Glomerular visceral epithelial cell (primary cell): ENCODE measurements at regions not wholly inside any gene's neighbourhood (a gene's known extent, or its start where the extent isn't known, plus 50 kb on each side); places are given as distances from the start of the nearest gene placed in this dataset.
A peak's percentile ranks its signal among the peaks of the same experiment; 100 is the strongest.
"Not testable (repeated sequence)": the region's sequence is repeated elsewhere in the genome, so short reads cannot be mapped to it uniquely, and the experiment has no call there.

ENCODE experiments used
- DNase-seq: peaks from one replicate; pipeline ENCODE4 v3.0.0-alpha.2; 2016; ENCODE audit errors: extremely low spot score

GRCh38 chr5:105931881-105932421, 1738.8 kb downstream of the EFNA5 start:
- DNase-seq: no peak

- DNase-seq: no peak
These were observed 1740.9 kb downstream of the EFNA5 start for GRCh38 chr5:105929858-105930257.

DNA sequence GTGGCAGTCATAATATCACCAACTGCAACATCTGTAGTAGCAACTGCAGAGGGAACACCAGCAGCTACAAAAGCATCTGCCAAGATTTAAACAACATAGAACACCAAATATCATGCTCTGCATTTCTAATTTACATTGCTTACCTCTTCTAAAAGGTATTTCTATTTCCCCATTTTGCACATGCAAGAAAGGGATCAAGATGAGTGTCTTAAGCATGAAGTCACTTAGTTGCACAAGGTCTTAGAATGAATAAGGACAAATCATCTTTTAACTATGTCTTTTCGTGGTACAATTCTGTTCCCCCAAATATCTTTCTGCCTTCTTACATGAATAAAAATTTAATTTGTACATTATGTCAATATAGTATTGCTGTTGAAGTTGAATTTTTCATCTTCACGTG, 1746.4 kb downstream of the EFNA5 start:
- peak; percentile 5 for DNase-seq

DNA sequence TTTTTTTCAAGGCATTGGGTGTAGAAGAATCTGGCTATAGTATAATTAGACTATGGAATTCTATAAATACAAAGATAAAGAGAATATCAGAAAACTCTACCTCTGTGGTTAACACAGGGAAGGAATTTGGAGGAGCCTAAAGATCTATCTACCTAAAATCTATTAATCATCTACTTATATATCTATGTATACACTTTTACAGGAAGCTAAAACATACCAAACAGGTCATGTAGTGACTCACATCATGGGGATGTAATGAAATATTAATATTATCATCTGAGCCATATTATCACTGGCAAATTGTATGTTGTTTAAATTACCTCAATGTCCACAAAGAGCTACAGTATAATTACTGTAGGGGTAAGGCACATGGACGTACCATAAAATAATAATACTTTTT, 1748.2 kb downstream of the EFNA5 start:
- DNase-seq: no peak

DNA sequence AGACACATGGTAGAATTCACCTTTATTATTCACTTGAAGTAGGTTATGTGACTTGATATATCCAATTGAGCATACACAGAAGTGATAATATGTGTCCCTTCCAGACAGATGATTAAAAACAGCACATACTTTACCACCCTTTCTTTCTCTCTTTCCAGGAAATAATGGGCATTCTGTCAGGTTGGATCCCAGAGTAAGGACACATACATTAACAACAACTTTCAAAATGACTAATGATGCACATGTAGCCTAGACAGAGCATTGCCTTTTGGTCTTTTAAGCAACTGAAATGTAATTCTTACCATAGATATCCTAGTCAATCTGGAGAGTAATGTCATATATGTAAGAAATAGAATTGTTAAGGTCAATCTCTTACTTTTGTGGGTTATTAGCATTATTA, 1748.7 kb downstream of the EFNA5 start:
- no peak for DNase-seq

GRCh38 chr5:105917189-105917588, 1753.5 kb downstream of the EFNA5 start:
- no peak for DNase-seq

GRCh38 chr5:105907016-105907415, 1763.7 kb downstream of the EFNA5 start:
- DNase-seq: no peak

GRCh38 chr5:105905392-105905791, 1765.3 kb downstream of the EFNA5 start:
- DNase-seq: no peak

GRCh38 chr5:105903069-105903468, 1767.7 kb downstream of the EFNA5 start:
- no peak for DNase-seq

DNA sequence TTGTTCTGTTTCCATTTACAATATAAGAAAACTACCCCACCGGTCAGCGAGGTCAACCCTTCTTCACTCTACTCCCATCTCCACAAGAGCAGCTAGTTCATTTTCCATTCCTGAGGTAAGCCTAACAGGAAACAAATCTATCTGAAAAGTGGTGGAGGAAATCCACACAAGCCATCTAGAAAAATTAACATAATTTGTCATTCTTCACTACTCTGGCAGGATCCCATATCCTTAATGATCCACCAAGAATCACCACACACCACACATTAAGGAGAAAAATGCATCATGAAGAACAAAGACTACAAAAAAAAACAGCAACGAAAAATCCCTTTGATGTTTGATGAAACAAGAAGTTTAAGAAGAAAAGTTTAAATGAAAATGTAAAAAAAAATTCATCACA, 1771.0 kb downstream of the EFNA5 start:
- no peak for DNase-seq

GRCh38 chr5:105898183-105898582, 1772.6 kb downstream of the EFNA5 start:
- DNase-seq: no peak

DNA sequence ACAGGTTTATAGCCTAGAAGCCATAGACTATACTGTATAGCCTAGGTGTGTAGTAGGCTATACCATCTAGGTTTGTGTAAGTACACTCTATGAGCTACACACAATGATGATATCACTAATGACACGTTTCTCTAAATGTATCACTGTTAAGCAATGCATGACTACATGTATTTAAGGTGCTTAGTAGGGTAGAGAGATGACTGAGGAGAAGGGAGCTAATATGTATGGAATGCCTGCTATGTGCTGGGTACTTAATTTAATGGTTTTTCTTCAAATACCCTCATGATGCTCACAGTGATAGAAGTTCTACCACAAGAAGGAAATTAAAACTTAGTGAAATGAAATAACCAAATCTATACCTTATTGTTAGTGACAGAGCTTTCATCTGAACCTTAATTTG, 1785.5 kb downstream of the EFNA5 start:
- peak; percentile 22 for DNase-seq

DNA sequence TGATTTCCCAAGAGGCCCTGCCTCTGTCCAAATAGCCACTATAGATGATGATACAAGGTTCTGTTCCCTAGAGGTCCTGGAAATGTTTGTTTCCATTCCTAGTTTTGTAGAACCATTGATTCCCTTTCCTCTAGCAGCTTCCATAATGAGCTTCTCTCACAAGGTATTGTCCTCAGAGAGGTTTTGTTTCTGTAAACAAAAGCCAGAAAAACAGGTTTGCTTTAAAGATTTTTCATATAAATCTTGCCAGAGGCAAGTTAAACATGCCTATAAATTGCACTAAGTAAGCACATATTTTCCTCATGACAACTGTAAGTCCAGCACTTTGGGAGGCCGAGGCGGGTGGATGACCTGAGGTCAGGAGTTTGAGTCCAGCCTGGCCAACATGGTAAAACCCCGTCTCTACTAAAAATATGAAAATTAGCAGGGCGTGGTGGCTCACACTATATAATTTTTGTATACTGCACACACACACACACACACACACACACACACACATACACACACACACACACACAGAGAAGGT, 1787.7 kb downstream of the EFNA5 start:
- DNase-seq: no peak

DNA sequence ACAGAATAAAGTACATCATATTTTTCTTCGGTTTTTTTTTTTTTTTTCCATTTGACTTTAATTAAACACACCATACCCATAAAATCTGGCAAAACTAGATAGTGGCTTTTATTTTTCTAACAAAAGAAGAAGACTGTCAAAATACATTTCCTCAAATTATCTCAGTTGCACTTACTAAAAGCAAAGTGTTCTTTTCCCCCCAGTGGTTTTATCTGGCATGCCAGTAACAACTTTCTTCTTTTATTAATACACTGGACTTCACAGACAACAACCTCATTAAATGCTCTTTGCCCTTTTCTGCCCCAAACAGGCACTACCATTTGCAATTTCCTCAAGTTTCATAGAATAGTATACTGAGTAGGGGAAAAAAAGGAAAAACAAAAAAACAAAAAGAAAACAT, 1792.3 kb downstream of the EFNA5 start:
- no peak for DNase-seq

DNA sequence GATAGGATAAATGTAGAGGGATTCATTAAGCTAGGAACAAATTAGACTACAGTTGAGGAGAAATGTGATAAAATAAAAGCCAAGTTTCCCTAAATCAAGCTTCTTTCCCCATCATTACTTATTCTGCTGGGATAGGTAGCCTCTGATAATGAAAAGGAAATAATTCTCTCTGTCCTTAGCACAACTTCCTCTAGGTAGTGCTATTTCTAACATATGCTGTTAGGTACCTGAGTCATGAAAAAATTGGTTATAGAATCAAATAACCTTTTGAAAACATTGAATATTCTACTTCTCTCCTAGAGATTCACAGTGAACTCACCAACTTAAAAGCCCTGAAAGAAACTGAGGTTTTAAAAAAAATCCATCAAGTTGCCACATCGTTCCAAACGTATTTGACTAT, 1793.1 kb downstream of the EFNA5 start:
- DNase-seq: no peak

DNA sequence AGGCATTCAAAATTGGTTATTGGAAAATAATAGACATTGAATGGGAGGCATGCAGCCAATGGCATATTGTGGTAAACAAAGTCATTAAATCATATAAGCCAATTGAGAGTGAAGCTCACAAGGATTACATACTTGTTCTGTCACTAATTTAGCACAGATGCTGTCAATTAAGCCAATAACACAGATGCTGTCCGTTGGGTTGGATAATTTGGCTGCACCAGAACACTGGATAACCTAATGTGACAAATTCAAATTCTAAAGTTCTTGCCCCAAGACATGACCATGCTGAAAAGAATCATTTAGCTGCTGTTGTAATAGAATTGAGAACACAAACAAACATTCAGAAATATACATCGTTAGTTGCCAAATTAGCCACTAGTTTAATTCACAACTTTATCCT, 1796.4 kb downstream of the EFNA5 start:
- DNase-seq: no peak

DNA sequence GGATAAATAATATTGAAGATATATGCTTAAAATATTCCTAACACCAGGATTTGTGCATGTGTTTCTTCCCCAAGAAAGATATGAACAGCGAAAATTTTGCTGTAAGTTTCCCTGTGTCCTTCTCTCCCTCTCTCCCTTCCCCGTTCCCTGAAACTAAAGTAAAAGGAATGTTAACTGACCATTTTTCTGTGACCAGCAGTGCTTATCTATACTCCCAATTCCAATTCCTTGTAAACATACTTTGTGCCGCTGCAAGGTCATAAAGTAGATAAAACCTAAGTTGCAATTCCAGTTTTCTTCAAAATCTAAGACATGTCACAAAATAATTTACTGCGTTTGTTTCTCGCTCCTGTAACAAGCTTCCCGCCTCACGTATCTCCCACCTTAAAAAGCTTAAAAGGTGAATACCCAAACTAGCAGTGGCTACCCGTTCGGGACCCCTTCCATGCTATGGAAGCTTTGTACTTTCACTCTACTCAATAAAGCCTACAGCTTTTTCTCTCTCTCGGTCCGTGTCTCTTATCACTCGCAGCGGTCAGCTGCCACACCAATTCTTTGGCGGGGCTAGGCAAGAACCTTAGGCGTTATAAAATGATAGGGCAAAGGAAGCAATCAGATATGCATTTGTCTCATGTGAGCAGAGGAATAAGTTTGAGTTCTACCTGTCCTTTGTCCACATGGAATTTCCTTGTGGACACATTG, 1798.0 kb downstream of the EFNA5 start:
- DNase-seq: no peak

- DNase-seq: no peak
These were observed 1802.5 kb downstream of the EFNA5 start for GRCh38 chr5:105868038-105868780.

DNA sequence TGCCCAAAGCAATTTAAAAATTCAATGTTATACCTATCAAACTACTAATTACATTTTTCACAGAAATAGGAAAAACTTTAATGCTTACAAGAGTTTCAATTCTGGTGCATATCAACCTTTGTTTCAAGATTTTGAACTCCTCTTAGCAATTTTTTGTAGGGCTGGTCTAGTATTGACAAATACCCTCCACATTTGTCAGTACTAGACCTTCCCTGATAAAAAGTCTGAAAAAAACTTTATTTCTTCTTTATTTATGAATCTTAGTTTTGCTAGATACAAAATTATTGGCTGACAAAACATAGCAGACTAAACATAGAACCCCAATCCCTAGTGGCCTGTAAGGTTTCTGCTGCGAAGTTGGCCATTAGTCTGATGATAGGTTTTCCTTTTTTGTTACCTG, 1804.9 kb downstream of the EFNA5 start:
- no peak for DNase-seq

DNA sequence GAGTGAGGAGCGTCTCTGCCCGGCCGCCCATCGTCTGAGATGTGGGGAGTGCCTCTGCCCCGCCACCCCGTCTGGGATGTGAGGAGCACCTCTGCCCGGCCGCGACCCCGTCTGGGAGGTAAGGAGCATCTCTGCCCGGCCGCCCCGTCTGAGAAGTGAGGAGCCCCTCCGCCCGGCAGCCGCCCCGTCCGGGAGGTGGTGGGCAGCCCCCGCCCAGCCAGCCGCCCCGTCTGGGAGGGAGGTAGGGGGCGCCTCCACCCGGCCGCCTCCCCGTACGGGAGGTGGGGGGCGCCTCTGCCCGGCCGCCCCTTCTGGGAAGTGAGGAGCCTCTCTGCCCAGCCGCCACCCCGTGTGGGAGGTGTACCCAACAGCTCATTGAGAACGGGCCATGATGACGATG, 1811.4 kb downstream of the EFNA5 start:
- DNase-seq: not testable (repeated sequence)

GRCh38 chr5:105849701-105850100, 1821.0 kb downstream of the EFNA5 start:
- no peak for DNase-seq

DNA sequence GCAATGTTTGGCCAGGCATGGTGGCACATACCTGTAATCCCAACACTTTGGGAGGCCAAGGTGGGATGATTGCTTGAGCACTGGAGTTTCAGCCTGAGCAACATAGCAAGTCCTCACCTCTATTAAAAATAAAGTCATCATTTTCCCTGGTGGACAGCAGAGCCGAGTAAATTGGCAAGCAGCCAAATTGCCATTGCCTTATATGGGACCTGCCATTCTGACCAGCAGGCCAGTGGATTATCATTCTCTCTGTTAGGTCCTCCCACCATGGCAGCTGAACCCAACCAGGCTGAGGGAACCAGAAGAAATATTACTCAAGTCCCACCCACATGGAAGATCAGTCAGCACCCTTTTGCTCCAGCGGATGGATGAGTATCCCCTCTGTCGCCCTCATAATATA, 1829.9 kb downstream of the EFNA5 start:
- no peak for DNase-seq

DNA sequence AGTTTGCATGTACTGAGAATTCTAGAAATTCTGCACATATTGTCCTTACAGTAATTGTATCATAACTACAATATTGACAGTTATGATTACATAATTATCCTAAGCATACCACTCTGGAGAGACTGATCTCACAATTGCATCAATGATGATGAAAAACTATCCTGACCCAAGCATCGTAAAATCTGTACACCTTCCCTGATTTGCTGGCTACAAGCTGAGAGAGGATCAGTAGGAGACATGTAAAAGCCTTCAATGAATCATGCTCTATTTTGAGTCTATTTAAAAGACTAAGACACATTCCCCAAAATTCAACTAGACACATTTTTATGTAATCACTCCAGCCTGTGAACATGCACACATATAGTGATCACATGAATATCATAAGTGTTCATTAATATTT, 1833.8 kb downstream of the EFNA5 start:
- DNase-seq: no peak
